ENCODE measurements at regions not wholly inside any gene's neighbourhood (a gene's known extent, or its start where the extent isn't known, plus 50 kb on each side); places are given as distances from the start of the nearest gene placed in this dataset.

GRCh38 chr9:89793124-89793495, 188.3 kb downstream of the GADD45G start:
- DNase-seq (ENCODE audit: low spot score), result no peak

DNA sequence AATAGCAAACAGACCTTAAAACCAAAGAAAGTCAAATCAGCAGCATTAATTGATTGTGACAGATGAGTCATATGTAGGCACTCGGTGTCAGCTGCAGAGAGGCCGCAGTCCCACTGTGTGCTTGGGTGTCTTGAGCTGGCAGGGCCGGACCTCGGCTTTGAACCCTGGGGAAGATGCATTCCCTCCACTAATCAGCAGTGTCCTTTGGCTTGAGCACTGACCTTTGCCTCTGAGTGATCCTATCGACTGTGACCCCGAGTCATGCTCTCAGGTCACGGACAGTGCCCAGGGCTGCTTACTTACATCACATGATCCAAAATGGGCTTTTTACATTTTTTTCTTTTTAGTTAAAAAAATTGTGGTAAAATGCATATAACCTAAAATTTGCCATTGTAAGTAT, 188.7 kb downstream of the GADD45G start:
- no peak for DNase-seq (ENCODE audit: low spot score)

- no peak for DNase-seq (ENCODE audit: low spot score)
Measured at GRCh38 chr9:89794918-89795317, 190.1 kb downstream of the GADD45G start.

DNA sequence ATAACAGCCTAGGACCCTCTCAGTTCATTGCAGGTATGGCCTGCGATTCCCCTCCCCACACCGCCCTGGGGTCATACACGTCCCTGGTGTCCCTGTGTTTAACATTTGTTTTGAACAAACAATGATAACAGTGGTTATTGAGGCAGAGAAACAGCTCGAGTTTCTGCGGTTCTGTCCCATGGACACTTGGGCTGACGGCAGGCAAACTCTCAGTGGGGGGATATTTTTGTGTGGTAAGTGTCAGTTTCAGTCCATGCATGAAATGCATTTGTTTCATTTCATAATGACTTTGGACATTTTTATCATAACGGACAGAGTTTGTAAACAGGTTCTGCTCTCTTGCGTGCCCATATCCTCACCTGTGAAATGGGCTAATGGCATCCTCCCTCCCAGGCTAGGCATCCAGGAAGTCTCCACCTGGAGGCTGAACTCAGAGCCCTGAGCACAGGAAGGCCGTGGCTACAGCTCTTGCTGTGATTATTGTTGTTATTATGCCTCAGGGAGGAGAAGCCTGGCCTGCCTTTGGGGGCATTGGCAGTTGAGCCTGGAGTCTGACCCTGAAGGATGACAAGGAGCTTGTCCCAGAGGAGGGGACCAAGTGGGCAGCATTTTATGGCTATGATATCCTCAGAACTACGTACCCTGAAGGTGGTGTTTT, 190.9 kb downstream of the GADD45G start:
- no peak for DNase-seq (ENCODE audit: low spot score)

- DNase-seq (ENCODE audit: low spot score), result no peak
Measured at GRCh38 chr9:89796606-89797005, 191.8 kb downstream of the GADD45G start.

- no peak for DNase-seq (ENCODE audit: low spot score)
Measured at GRCh38 chr9:89797255-89797654, 192.4 kb downstream of the GADD45G start.

- DNase-seq (ENCODE audit: low spot score), result no peak
Measured at GRCh38 chr9:89797937-89798455, 193.2 kb downstream of the GADD45G start.

DNA sequence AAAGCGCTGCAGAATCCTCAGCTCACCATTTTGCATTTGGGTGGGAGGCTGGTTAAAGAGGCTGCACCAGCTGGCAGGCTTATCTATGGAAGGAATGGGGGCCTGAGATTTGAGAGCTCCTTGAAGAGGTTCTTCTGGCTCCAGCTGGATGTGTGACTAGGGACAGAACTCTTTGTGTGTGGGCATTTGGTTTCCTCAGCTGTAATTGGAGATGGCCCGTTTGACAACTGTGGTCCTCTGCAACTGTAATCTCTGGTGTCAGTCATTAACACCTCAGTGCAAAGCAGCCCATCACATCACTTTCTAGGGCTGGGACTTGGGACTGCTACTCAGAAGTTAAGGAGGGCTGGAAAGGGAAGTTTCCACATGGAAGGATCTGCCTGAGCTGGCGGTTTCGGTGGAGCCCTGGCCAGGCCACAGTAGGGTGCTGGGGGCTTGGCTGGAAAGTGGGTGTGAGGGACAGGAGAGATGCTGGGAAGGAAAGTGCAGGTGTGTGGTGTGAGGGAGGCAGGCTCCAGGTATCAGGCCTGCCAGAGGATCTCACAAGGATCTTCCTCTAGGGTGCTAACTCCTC, 193.8 kb downstream of the GADD45G start:
- DNase-seq (ENCODE audit: low spot score), result no peak

GRCh38 chr9:89799221-89799620, 194.4 kb downstream of the GADD45G start:
- DNase-seq (ENCODE audit: low spot score), result no peak

DNA sequence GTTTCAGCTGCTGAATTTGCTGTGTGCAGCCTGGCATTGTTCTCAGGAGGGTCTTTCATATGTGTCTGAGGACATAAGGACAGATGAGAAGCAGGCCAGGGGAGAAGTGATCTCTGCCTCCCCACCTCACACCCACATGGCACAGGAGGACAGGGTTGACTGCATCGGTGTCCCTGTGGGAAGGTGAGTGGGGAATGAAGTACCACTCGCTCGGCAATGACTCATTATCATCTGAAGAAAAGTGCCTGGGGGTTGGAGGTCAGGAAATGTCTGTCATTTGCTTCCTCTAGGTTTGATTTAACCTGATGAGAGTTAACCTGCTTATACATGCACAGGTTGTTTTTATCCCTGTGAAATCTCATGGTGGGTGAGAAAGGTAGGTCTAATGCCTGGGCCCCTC, 195.0 kb downstream of the GADD45G start:
- DNase-seq (ENCODE audit: low spot score), result no peak

DNA sequence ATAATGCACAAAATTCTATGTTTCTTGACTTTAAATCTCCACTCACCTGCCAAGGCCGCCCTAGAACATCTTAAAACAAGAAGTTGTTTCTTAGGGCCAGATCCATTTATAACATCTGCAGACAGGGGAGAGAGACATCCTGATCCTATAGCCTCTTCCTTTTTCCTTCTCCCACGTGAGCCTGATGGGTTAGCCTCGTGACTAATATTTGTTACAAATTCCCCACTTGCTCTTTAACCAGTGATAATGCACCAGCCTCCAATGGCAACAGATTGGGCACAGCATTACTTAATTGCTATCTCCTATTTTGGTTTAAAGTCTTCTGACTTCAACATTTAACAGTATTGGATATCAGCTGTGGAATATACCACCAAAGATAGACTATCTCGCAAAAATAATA, 196.5 kb downstream of the GADD45G start:
- no peak for DNase-seq (ENCODE audit: low spot score)

GRCh38 chr9:89801742-89802670, 197.2 kb downstream of the GADD45G start:
- no peak for DNase-seq (ENCODE audit: low spot score)

- DNase-seq (ENCODE audit: low spot score), result no peak
Measured at GRCh38 chr9:89802781-89803355, 198.1 kb downstream of the GADD45G start.

DNA sequence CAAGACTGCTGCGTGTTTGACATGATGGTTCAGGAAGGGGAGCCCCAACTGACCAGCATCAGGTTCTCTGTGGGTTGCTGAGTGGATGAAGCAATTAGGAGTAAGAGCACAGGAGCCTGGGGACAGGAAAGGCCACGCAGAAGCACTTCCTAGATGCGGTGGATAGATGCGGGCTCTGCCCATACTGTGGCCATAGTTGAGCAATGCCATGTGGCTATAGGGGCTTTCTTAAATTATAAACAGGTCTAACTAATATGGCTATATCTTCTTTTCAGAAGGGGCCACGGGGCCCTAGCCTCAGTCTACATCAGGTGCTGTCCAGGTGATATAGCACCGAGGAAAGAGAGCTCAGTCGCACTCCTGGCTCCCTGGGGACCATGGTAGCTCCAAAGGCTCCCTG, 198.6 kb downstream of the GADD45G start:
- DNase-seq (ENCODE audit: low spot score), result no peak

- DNase-seq (ENCODE audit: low spot score), result no peak
Measured at GRCh38 chr9:89804766-89805531, 200.1 kb downstream of the GADD45G start.

- no peak for DNase-seq (ENCODE audit: low spot score)
Measured at GRCh38 chr9:89805571-89806292, 200.9 kb downstream of the GADD45G start.

- DNase-seq (ENCODE audit: low spot score), result no peak
Measured at GRCh38 chr9:89806371-89807100, 201.7 kb downstream of the GADD45G start.

DNA sequence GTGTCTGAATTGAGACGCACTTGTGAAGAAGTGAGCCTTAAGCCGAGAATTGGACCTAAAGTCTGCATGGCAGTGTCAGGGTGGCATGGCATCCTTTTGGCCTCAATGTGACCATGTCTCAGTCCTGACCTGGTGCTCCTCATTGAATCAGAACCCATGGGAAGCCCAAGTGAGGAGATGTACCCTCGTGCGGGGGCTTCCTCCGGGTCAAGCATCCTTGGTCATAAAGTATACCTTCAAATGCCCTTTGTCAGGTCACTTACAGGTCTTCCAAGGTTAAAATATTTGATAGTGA, 202.2 kb downstream of the GADD45G start:
- DNase-seq (ENCODE audit: low spot score), result no peak

DNA sequence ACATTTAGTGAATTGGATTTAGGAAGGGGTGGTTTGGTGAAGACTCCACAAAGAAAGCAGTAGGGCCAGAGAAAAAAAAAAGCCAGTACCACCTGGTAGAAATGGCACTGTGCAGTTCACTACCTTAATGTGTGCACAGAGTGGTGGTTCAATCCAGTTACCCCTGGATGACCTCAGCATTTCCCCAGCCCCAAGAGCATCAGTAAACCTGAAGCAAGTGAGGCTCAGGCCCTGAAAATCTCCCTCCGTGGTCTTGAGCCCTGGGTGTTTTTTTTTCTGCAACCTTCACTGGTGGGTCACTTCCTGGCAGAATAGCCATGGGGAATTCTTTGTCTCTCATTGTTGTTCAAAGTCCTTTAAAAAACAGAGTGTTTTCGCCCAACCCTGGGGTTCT, 202.9 kb downstream of the GADD45G start:
- DNase-seq (ENCODE audit: low spot score), result no peak

DNA sequence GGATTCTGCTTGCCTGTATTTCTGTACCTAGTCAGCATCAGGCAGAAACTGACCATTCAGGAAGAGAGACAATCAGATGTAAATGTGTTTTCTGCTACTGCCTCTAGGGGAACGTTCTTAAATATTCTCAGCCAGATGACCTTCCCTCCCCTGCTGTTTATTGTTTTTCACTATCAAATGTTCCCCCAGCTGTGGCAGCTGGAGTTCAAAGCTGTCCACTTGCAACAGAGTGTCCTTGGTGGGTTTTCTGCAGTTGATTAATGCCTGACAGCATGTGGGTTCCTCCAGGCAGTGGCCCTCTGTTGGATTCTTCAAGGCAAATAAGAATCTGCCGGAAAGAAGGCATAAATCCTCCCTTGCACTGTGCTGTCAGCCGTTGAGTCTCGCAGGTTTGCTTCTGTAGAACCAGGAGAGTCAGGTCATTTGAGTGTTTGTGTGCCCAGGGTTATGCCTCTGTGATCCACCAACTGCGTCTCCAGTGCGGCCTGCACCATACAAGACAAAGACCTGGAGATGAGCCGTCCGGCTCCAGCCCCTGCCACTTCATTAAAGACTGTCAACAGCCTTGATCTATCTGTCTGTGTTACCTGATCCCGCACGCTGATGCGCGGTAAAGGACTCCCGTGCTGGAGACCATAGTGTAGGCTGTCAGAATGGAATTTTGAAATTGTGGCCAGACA, 203.4 kb downstream of the GADD45G start:
- DNase-seq (ENCODE audit: low spot score), result no peak

Data from hematopoietic multipotent progenitor cell treated with erythropoietin and hydrocortisone succinate and interleukin-3 and kit ligand, for 15 days (in vitro differentiated cells).